ENCODE measurements at regions not wholly inside any gene's neighbourhood (a gene's known extent, or its start where the extent isn't known, plus 50 kb on each side); places are given as distances from the start of the nearest gene placed in this dataset.

- H3K36me3 ChIP-seq (ENCODE audit: control insufficient read depth, insufficient read depth, low read length), result no peaks in the 10 kb centered on the region
- TF ChIP-seq CTCF (IDR thresholded peaks at IDR 0.05), result no peak
- no peak overlapping the region for H3K9ac ChIP-seq
These were observed 88.7 kb upstream of the KRR1 start for GRCh38 chr12:75600146-75600545.

GRCh38 chr12:75599061-75599460 is 87.7 kb upstream of the KRR1 start:
- no peak overlapping the region for H3K4me3 ChIP-seq (ENCODE audit: low read depth, low read length)
- no peaks in the 10 kb centered on the region for H3K79me2 ChIP-seq
- no peak for TF ChIP-seq CTCF (IDR thresholded peaks at IDR 0.05)

More at GRCh38 chr12:75600146-75600545, 88.7 kb upstream of the KRR1 start:
- Histone ChIP-seq H2AFZ (no peak overlapping the region), H3K27ac (no peak overlapping the region), H3K4me1 (no peaks in the 10 kb centered on the region), H3K27me3 (ENCODE audit: control insufficient read depth, insufficient read depth, low read length) (no peaks in the 10 kb centered on the region), H3K9me3 (ENCODE audit: control insufficient read depth, low read length) (no peaks in the 10 kb centered on the region), H3K79me2 (no peaks in the 10 kb centered on the region), H3K4me3 (ENCODE audit: low read depth, low read length) (no peak overlapping the region), H3K4me2 (ENCODE audit: low read length) (no peak overlapping the region)

GRCh38 chr12:75596406-75596805 is 85.0 kb upstream of the KRR1 start:
- Histone ChIP-seq H2AFZ (no peak overlapping the region), H3K36me3 (ENCODE audit: control insufficient read depth, insufficient read depth, low read length) (no peaks in the 10 kb centered on the region), H3K4me1 (no peaks in the 10 kb centered on the region), H3K27ac (no peak overlapping the region), H3K9me3 (ENCODE audit: control insufficient read depth, low read length) (no peaks in the 10 kb centered on the region), H3K9ac (no peak overlapping the region), H3K79me2 (no peaks in the 10 kb centered on the region), H3K4me2 (ENCODE audit: low read length) (no peak overlapping the region), H3K27me3 (ENCODE audit: control insufficient read depth, insufficient read depth, low read length) (no peaks in the 10 kb centered on the region), H3K4me3 (ENCODE audit: low read depth, low read length) (no peak overlapping the region)
- TF ChIP-seq CTCF (IDR thresholded peaks at IDR 0.05), result no peak

More at GRCh38 chr12:75599061-75599460, 87.7 kb upstream of the KRR1 start:
- Histone ChIP-seq H3K36me3 (ENCODE audit: control insufficient read depth, insufficient read depth, low read length) (no peaks in the 10 kb centered on the region), H3K9me3 (ENCODE audit: control insufficient read depth, low read length) (no peaks in the 10 kb centered on the region), H3K27ac (no peak overlapping the region), H3K9ac (no peak overlapping the region), H3K4me1 (no peaks in the 10 kb centered on the region), H3K27me3 (ENCODE audit: control insufficient read depth, insufficient read depth, low read length) (no peaks in the 10 kb centered on the region), H3K4me2 (ENCODE audit: low read length) (no peak overlapping the region), H2AFZ (no peak overlapping the region)

GRCh38 chr12:75592638-75593335 is 81.4 kb upstream of the KRR1 start:
- Histone ChIP-seq H3K27ac (no peak overlapping the region), H3K9ac (no peak overlapping the region), H3K4me3 (ENCODE audit: low read depth, low read length) (no peak overlapping the region), H3K79me2 (no peaks in the 10 kb centered on the region), H3K27me3 (ENCODE audit: control insufficient read depth, insufficient read depth, low read length) (no peaks in the 10 kb centered on the region), H3K4me1 (no peaks in the 10 kb centered on the region), H3K4me2 (ENCODE audit: low read length) (no peak overlapping the region), H2AFZ (no peak overlapping the region), H3K9me3 (ENCODE audit: control insufficient read depth, low read length) (no peaks in the 10 kb centered on the region), H3K36me3 (ENCODE audit: control insufficient read depth, insufficient read depth, low read length) (no peaks in the 10 kb centered on the region)
- no peak for TF ChIP-seq CTCF (IDR thresholded peaks at IDR 0.05)

GRCh38 chr12:75592086-75592485 is 80.7 kb upstream of the KRR1 start:
- Histone ChIP-seq H2AFZ (no peak overlapping the region), H3K36me3 (ENCODE audit: control insufficient read depth, insufficient read depth, low read length) (no peaks in the 10 kb centered on the region), H3K4me2 (ENCODE audit: low read length) (no peak overlapping the region), H3K27ac (no peak overlapping the region), H3K9ac (no peak overlapping the region), H3K9me3 (ENCODE audit: control insufficient read depth, low read length) (no peaks in the 10 kb centered on the region), H3K79me2 (no peaks in the 10 kb centered on the region), H3K27me3 (ENCODE audit: control insufficient read depth, insufficient read depth, low read length) (no peaks in the 10 kb centered on the region), H3K4me1 (no peaks in the 10 kb centered on the region), H3K4me3 (ENCODE audit: low read depth, low read length) (no peak overlapping the region)
- TF ChIP-seq CTCF (IDR thresholded peaks at IDR 0.05), result no peak
